ENCODE measurements at regions not wholly inside any gene's neighbourhood (a gene's known extent, or its start where the extent isn't known, plus 50 kb on each side); places are given as distances from the start of the nearest gene placed in this dataset.
"Not testable (repeated sequence)": the region's sequence is repeated elsewhere in the genome, so short reads cannot be mapped to it uniquely, and the experiment has no call there.

GRCh38 chr17:20825539-20825938, 217.3 kb downstream of the USP22 start:
- 67 to 77% methylated on average over 9 of the region's 9 CpGs for WGBS, 2 donors
- no peak for ATAC-seq
- no peak for FAIRE-seq

GRCh38 chr17:20840453-20840852, 202.4 kb downstream of the USP22 start:
- ATAC-seq; H3K36me3 ChIP-seq; FAIRE-seq; H3K27ac ChIP-seq; intact Hi-C loops (cut with DNase I); DNase-seq; H3K9me3 ChIP-seq; H3K4me3 ChIP-seq; H3K4me1 ChIP-seq: not testable (repeated sequence)
- H3K27me3 ChIP-seq: peaks cover 0 to 21% (median 5%) of the 10 kb centered on the region in 4 donors
- 37 to 48% methylated on average over 9 to 16 of the region's 23 CpGs for WGBS, 2 donors

More at GRCh38 chr17:20825539-20825938, 217.3 kb downstream of the USP22 start:
- no peak for DNase-seq
- Histone ChIP-seq H3K9me3 (no peaks in the 10 kb centered on the region), H3K27me3 (no peaks in the 10 kb centered on the region), H3K36me3 (no peaks in the 10 kb centered on the region), H3K4me3 (no peak overlapping the region), H3K27ac (no peak overlapping the region), H3K4me1 (no peaks in the 10 kb centered on the region)
- TF ChIP-seq CTCF (IDR thresholded peaks at IDR 0.05): no peak
- intact Hi-C loops (cut with DNase I): no loop called here

- DNase-seq: peak in 1 of 6 donors; percentile 67
- ATAC-seq; intact Hi-C loops (cut with DNase I); H3K36me3 ChIP-seq; FAIRE-seq; H3K9me3 ChIP-seq; H3K4me1 ChIP-seq; H3K4me3 ChIP-seq; H3K27ac ChIP-seq: not testable (repeated sequence)
- WGBS, 2 donors: 33% methylated on average over 40 to 62 of the region's 62 CpGs
- H3K27me3 ChIP-seq: peaks cover 0 to 28% (median 11%) of the 10 kb centered on the region in 4 donors
Measured at GRCh38 chr17:20840987-20841865, 201.6 kb downstream of the USP22 start.

- ATAC-seq; DNase-seq; H3K36me3 ChIP-seq; H3K9me3 ChIP-seq; FAIRE-seq; intact Hi-C loops (cut with DNase I); H3K27ac ChIP-seq; H3K4me3 ChIP-seq; H3K4me1 ChIP-seq: not testable (repeated sequence)
- WGBS, 2 donors: 78% methylated on average over 5 to 14 of the region's 14 CpGs
- H3K27me3 ChIP-seq: peaks cover 0 to 30% (median 11%) of the 10 kb centered on the region in 4 donors
Measured at GRCh38 chr17:20842012-20842411, 200.8 kb downstream of the USP22 start.

GRCh38 chr17:20843261-20843660, 199.6 kb downstream of the USP22 start:
- peaks cover 0 to 27% (median 11%) of the 10 kb centered on the region in 4 donors for H3K27me3 ChIP-seq
- FAIRE-seq: not testable (repeated sequence)

GRCh38 chr17:20843799-20844553, 198.8 kb downstream of the USP22 start:
- H3K27ac ChIP-seq; FAIRE-seq; H3K36me3 ChIP-seq; H3K4me1 ChIP-seq; H3K9me3 ChIP-seq; intact Hi-C loops (cut with DNase I): not testable (repeated sequence)
- WGBS, 2 donors: 2 to 4% methylated on average over 51 to 65 of the region's 74 CpGs
- Histone ChIP-seq H3K27me3 (peaks cover 0 to 31% (median 11%) of the 10 kb centered on the region in 4 donors), H3K4me3 (peak overlapping the region in 1 of 4 donors; percentile 30)
- ATAC-seq: peak in 3 of 4 donors; percentile 53 to 86 (median 71)
- DNase-seq: peak in 1 of 6 donors; percentile 63

More at GRCh38 chr17:20843261-20843660, 199.6 kb downstream of the USP22 start:
- WGBS, 2 donors: 29 to 32% methylated on average over 19 of the region's 19 CpGs
- H3K4me1 ChIP-seq; intact Hi-C loops (cut with DNase I); ATAC-seq; H3K36me3 ChIP-seq; H3K9me3 ChIP-seq; H3K4me3 ChIP-seq; H3K27ac ChIP-seq: not testable (repeated sequence)
- DNase-seq: peak in 1 of 6 donors; percentile 48

- H3K4me3 ChIP-seq; DNase-seq; H3K4me1 ChIP-seq; intact Hi-C loops (cut with DNase I); H3K36me3 ChIP-seq; H3K27ac ChIP-seq; H3K9me3 ChIP-seq: not testable (repeated sequence)
- 32 to 40% methylated on average over 3 of the region's 3 CpGs for WGBS, 2 donors
- peak in 1 of 4 donors; percentile 17 for TF ChIP-seq CTCF (IDR thresholded peaks at IDR 0.05)
- ATAC-seq (peak in 2 of 4 donors; percentile 49 to 54), FAIRE-seq (peak; percentile 91)
- H3K27me3 ChIP-seq: peaks cover 0 to 49% (median 13%) of the 10 kb centered on the region in 4 donors
Measured at GRCh38 chr17:20848869-20849443, 193.9 kb downstream of the USP22 start.

- H3K27me3 ChIP-seq: peaks cover 0 to 43% (median 6%) of the 10 kb centered on the region in 4 donors
- ATAC-seq: peak in 1 of 4 donors; percentile 34
- H3K27ac ChIP-seq; DNase-seq; H3K4me3 ChIP-seq; H3K4me1 ChIP-seq; FAIRE-seq; H3K36me3 ChIP-seq; intact Hi-C loops (cut with DNase I); H3K9me3 ChIP-seq: not testable (repeated sequence)
- WGBS, 2 donors: 8 to 12% methylated on average over 19 to 21 of the region's 21 CpGs
Measured at GRCh38 chr17:20851591-20852238, 191.1 kb downstream of the USP22 start.

All from pancreas (tissue), 10 donors.